ENCODE measurements at regions not wholly inside any gene's neighbourhood (a gene's known extent, or its start where the extent isn't known, plus 50 kb on each side); places are given as distances from the start of the nearest gene placed in this dataset.

GRCh38 chr9:126147936-126148870, 178.4 kb upstream of the MVB12B start:
- Histone ChIP-seq H3K9me3 (peaks cover 0 to 6% (median 0%) of the 10 kb centered on the region in 4 donors), H3K4me1 (no peaks in the 10 kb centered on the region), H3K27ac (no peak overlapping the region), H3K36me3 (no peaks in the 10 kb centered on the region), H3K27me3 (peaks cover 0 to 18% of the 10 kb centered on the region in 2 donors), H3K4me3 (no peak overlapping the region)
- TF ChIP-seq POLR2A (IDR thresholded peaks at IDR 0.05) (no peak), EP300 (IDR thresholded peaks at IDR 0.05) (no peak)
- TF ChIP-seq, protein P1, sequence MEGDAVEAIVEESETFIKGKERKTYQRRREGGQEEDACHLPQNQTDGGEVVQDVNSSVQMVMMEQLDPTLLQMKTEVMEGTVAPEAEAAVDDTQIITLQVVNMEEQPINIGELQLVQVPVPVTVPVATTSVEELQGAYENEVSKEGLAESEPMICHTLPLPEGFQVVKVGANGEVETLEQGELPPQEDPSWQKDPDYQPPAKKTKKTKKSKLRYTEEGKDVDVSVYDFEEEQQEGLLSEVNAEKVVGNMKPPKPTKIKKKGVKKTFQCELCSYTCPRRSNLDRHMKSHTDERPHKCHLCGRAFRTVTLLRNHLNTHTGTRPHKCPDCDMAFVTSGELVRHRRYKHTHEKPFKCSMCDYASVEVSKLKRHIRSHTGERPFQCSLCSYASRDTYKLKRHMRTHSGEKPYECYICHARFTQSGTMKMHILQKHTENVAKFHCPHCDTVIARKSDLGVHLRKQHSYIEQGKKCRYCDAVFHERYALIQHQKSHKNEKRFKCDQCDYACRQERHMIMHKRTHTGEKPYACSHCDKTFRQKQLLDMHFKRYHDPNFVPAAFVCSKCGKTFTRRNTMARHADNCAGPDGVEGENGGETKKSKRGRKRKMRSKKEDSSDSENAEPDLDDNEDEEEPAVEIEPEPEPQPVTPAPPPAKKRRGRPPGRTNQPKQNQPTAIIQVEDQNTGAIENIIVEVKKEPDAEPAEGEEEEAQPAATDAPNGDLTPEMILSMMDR (IDR thresholded peaks at IDR 0.05) = no peak
- peak in 1 of 2 donors; percentile 1 for DNase-seq (ENCODE audit: low spot score in 2 of 2)
- 72 to 74% methylated on average over 18 of the region's 18 CpGs for WGBS, 2 donors

GRCh38 chr9:126148994-126149393, 177.6 kb upstream of the MVB12B start:
- Histone ChIP-seq H3K27me3 (peaks cover 0 to 18% of the 10 kb centered on the region in 2 donors), H3K36me3 (no peaks in the 10 kb centered on the region), H3K27ac (no peak overlapping the region), H3K4me1 (no peaks in the 10 kb centered on the region), H3K4me3 (no peak overlapping the region), H3K9me3 (peaks cover 0 to 6% (median 0%) of the 10 kb centered on the region in 4 donors)
- DNase-seq (ENCODE audit: low spot score in 2 of 2) = no peak
- no peak for TF ChIP-seq POLR2A (IDR thresholded peaks at IDR 0.05)
- TF ChIP-seq, protein P1 (IDR thresholded peaks at IDR 0.05) = no peak
- TF ChIP-seq EP300 (IDR thresholded peaks at IDR 0.05) = no peak
- 75 to 80% methylated on average over 2 to 4 of the region's 4 CpGs for WGBS, 2 donors

- no peaks in the 10 kb centered on the region for H3K36me3 ChIP-seq
- peaks cover 0 to 18% of the 10 kb centered on the region in 2 donors for H3K27me3 ChIP-seq
- no peak for DNase-seq (ENCODE audit: low spot score in 2 of 2)
- TF ChIP-seq, protein P1 (IDR thresholded peaks at IDR 0.05) = no peak
- no peak for TF ChIP-seq POLR2A (IDR thresholded peaks at IDR 0.05)
- no peak for TF ChIP-seq EP300 (IDR thresholded peaks at IDR 0.05)
- peaks cover 0 to 6% (median 0%) of the 10 kb centered on the region in 4 donors for H3K9me3 ChIP-seq
- H3K4me1 ChIP-seq = no peaks in the 10 kb centered on the region
- 55 to 73% methylated on average over 2 of the region's 2 CpGs for WGBS, 2 donors
- no peak overlapping the region for H3K4me3 ChIP-seq
- H3K27ac ChIP-seq = no peak overlapping the region
Observed at GRCh38 chr9:126149661-126150060, 177.0 kb upstream of the MVB12B start.

DNA sequence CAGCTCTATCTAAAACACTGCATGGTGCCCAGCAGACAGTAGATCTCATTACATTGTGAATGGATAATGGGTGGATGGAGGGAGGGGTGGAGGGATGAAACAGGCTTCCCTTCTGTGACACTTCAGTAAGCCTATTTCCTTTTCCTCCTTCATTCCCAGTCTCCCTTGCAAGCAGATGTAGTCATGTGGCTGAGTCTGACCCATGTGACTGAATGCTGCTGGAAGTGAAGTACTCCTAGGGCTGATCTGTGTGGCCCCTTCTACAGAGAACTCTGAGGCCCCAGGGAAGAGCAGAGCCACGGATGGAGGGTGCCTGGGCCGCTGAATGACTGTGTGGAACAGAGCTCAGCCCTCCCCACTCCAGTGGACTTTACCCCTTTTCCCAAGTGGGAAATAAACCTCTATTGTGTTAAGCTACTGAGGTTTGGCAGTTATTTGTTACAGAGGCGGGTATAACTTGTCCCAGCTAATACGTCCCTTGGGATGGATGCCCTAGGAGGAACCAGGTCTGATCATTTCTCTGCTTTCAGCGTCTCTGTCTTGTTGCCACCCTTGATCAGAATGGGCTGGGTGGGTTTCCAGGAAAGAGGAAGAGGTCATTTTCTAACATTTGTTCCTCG, 176.1 kb upstream of the MVB12B start:
- H3K9me3 ChIP-seq = peaks cover 0 to 6% (median 0%) of the 10 kb centered on the region in 4 donors
- WGBS, 2 donors = 75 to 76% methylated on average over 6 of the region's 6 CpGs
- no peaks in the 10 kb centered on the region for H3K36me3 ChIP-seq
- no peak for TF ChIP-seq EP300 (IDR thresholded peaks at IDR 0.05)
- TF ChIP-seq, protein P1 (IDR thresholded peaks at IDR 0.05) = no peak
- no peak for TF ChIP-seq POLR2A (IDR thresholded peaks at IDR 0.05)
- no peak overlapping the region for H3K4me3 ChIP-seq
- H3K27ac ChIP-seq = no peak overlapping the region
- peaks cover 0 to 18% of the 10 kb centered on the region in 2 donors for H3K27me3 ChIP-seq
- H3K4me1 ChIP-seq = no peaks in the 10 kb centered on the region
- no peak for DNase-seq (ENCODE audit: low spot score in 2 of 2)
